HG03432 (cell line): ENCODE measurements at regions not wholly inside any gene's neighbourhood (a gene's known extent, or its start where the extent isn't known, plus 50 kb on each side); places are given as distances from the start of the nearest gene placed in this dataset.
"Not testable (repeated sequence)": the region's sequence is repeated elsewhere in the genome, so short reads cannot be mapped to it uniquely, and the experiment has no call there.

Source experiments
- ATAC-seq: cut with Tn5 transposase; IDR thresholded peaks from one replicate; pipeline ENCODE4 v1.9.1; 2021; ENCODE audit warnings: mild to moderate bottlenecking, moderate library complexity; ENCODE audit not compliant: unreplicated experiment

DNA sequence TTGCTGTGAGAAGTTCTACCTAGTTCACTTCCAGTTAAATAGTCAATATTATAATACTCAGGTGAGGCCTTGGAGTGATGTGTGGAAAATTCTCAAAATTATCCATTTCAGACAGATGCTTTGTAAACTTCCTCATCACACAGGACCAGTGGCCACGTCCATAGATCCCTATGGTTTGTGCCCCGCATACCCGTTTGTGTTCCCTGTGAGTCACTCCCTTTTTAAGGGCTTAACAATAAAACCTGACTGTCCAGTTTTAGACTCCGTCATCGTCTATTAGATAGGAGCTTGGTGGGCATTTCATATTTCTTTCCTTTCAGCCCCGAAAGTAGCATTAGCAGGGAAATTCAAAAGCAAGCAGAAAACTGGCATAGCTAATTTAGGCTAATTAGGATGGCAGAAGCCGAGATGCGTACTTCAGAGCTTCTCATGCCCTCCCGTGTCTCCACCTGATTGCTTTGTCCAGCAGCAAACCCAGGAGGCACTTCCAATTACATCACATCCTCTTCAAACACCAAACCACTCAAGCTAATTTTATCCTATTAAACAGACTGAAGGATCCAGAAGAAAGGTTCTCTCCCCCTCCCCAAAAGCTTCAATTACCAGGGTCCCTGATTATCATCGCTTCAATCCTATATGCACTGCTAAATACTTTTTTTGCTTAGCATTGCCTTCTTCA is 186.6 kb upstream of the OTX2 start:
- ATAC-seq, result no peak

DNA sequence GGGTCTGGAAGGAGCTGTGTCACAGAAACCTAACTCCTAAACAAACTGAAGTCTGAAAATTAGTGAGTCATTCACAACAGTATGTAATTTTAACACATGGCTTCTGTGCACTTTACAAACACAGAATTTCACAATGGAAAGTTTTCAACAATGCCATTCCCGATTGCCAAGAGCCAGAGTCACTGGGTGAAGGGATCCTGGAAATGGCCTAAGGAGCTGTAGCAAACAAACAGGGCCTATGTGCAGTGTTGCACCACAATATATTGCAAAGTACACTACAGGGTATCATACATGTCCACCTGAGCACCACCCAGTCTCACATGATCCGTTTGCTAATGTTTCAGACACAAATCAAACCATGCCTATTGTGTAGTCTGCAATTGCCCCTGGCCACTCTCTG is 184.7 kb upstream of the OTX2 start:
- no peak for ATAC-seq

DNA sequence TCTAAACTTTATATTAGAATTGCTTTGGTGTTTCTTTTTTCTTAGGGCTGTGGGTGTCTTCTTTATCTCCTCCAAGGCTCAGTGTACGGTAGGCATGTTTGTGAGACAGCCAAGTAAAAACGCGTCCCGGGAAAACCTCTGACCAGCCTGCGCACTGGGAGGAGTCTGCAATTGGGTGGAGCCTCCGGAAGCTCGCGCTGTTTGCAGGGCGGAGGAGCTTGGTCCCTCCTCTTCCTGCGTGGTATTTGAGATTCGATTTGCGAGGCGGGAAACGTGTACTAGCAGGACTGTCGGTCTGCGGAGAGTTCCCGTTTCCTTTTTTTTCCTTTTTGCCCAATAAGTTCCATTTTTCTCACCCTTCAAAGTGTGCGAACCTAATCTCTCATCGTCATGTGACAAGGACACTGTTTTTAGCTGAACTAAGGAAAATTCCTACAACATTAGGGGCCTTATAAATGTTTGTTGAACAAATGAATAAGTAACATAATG is 182.1 kb upstream of the OTX2 start:
- no peak for ATAC-seq

DNA sequence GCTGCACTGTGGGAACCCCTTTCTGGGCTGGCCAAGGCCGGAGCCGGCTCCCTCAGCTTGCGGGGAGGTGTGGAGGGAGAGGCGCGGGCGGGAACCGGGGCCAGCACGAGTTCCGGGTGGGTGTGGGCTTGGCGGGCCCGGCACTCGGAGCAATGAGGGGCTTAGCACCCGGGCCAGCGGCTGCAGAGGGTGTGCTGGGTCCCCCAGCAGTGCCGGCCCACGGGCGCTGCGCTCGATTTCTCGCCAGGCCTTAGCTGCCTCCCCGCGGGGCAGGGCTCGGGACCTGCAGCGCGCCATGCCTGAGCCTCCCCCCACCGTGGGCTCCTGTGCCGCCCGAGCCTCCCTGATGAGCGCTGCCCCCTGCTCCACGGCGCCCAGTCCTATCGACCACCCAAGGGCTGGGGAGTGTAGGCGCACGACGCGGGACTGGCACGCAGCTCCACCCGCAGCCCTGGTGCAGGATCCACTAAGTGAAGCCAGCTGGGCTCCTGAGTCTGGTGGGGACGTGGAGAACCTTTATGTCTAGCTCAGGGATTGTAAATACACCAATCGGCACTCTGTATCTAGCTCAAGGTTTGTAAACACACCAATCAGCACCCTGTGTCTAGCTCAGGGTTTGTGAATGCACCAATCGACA is 180.8 kb upstream of the OTX2 start:
- not testable (repeated sequence) for ATAC-seq

DNA sequence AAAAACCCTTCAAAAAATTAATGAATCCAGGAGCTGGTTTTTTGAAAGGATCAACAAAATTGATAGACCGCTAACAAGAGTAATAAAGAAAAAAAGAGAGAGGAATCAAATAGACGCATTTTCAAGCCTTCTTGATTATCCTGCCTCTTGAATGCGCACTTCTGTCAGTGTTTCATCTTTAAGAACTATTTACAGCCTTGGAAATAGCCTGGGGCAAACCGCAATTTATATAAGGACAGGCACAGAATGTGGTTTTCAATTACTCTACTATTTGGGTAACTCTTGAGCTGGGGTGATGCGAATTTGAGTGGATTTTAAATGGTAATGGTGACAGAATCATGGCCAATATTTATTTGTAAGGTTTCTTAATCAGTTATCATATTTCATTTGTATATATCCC is 179.1 kb upstream of the OTX2 start:
- ATAC-seq, result no peak

DNA sequence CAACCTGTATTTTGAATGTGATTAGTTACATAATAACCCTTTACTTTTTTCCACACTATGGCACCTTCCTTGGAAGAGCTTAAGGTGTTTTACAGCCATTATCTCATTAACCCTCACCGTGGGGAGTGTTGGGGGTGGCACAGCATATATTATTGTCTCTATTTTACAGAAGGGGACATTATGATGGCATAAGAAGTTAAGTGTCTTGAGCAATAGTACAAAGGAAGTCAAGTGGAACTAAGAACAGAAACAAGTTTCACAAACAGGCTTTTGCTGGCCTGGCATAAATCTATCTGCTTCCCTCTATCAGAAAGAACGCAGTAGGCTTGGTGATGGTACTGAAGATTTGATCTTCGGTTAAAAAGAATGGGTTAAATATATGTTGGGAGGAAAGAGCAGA is 169.7 kb upstream of the OTX2 start:
- ATAC-seq, result no peak

DNA sequence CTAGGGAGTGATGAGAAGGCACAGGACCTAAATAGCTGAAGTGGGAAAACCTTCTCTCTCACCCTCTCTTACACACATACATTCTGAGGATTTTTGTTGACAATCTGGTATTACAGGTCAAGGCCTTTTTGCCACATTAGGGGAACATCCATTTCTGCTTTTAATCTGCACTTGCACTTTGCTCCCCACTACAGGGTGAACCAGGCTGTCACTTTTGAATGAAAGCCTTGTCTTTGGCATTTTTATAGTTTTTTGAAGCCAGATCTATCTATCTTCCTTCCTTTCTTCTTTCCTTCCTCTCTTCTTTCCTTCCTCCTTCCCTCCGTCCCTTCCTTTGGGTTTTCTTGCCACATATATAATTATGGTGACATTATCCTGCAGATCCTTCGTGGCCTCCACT is 165.9 kb upstream of the OTX2 start:
- no peak for ATAC-seq

DNA sequence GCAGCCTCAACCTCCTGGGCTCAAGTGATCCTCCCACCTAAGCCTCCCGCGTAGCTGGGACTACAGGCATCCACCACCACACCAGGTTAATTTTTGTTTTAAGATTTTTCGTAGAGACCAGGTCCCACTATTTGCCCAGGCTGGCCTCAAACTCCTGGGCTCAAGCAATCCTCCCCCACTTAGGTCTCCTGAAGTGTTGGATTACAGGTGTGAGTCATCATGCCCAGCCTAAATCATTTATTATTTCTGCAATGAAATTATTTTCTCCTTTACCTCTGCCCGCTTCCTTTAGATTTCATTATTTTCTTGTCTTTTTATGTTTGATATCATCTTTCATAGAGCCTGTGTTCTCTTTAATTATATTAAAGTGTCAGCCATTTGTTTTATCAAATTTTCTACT is 165.2 kb upstream of the OTX2 start:
- no peak for ATAC-seq

DNA sequence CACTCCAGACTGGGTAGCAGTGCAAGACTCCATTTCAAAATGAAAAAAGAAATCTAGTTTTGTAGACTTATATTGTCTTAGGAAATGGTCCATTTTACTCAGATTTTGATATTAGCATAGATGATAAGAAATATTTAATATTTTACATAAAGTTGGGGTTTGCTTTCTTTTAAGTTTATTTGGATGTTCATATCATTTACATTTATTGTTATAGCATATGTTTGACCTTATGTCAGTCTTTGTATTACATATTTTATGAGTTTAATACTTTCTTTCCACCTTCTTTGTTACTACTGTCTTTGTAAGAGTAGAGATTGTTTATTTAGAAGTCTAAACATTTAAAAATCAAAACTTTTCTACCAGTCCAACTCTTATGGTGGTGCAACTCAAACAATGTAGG is 162.7 kb upstream of the OTX2 start:
- no peak for ATAC-seq

DNA sequence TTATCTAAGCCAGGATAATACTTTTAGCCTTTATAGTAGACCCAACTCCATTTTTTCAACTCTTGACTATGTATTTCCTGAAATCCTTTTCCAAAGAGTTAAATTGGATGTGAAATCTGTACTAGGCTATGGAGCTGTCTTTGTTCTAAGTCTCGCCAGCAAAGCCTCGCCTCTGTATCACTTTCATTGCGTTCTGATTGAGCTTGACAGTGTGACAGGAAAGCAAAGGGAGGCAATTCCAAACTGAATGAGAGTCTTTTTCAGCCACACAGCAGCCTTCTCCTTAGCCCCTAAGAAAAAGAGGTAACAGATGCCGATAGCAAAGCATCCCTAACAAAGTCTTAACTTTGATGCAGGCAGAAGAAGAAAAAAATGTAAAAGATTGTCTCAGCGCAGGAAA is 154.6 kb upstream of the OTX2 start:
- no peak for ATAC-seq

DNA sequence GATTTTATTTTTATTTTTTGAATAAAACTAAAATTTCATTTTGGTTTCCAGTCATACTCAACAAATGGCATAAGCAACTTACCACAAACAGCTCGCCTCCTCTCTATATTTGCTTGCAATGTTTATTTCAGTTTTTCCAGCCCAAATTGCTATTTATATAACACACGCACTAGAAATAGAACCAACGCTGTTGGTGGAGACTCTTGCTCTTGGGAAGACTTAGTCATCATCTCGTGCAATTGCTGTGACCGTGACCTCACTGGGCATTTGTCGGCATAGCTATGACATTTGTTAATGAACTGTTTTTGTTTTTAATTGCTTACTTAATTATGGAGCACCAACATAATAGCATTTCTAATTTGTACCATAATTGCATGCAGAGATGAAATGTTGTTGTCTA is 153.1 kb upstream of the OTX2 start:
- ATAC-seq, result no peak

DNA sequence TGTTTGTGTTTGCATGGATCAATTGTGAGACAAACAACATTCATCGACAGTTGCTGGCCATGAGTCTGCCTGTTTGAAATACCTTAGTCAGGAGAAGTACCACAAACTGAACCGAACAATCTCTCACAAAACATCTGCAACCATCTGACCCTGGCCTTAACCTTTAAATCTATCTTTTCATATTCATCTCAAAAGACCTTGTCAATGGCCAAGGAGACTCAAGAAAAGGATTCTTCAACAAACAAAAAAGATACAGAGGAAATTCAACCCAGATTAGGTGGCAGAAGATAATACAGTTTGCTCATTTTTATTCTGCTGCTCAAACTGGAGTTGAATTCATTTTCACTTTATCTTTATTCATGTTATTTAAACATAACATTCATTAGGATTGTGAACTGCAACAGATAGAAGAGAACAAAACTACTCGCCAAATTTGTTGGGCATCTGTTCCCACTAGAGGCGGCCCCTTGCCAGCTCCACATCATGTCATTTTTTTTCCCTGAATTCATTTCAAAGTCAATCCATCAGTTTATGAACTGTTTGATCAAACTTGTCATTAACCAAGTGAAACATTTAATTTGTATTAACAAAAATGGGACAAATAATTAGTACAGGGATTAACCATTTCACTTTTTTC is 152.3 kb upstream of the OTX2 start:
- ATAC-seq, result no peak

DNA sequence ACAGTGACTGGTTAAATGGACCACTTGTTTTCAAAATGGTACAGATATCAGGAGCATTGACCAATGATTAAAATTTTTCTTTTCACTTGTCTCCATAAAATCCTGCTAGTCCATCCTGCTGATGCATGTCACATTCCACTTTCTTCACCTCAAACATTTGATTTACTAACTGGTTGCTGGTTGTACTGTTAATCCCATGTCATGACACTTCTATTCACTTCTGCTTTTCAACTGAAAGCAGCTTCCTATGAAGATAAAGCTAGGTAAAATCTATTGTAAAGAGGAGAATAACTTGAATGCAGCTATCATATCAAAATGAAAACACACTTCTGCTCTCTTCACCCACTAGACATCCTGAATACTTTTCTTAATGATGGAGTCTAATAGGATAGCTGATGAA is 149.6 kb upstream of the OTX2 start:
- ATAC-seq, result no peak

DNA sequence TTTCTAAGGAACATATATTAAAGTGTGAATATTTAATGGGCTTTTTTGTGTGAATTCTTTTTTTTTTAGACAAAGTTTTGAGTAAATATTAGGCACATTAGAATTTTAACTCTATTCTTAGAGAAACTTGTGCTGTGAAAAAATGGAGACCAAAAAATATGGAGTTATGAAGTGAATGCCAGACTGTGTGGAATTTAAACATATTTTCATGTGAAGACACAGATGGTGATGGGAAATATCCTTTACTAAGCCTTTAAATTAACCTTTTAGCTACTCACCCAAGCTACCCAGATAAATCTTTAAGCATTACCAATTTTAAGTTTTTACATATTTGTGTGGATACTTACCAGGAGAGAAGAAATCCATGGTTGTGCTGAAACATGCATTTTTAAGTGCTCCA is 148.8 kb upstream of the OTX2 start:
- ATAC-seq, result no peak

DNA sequence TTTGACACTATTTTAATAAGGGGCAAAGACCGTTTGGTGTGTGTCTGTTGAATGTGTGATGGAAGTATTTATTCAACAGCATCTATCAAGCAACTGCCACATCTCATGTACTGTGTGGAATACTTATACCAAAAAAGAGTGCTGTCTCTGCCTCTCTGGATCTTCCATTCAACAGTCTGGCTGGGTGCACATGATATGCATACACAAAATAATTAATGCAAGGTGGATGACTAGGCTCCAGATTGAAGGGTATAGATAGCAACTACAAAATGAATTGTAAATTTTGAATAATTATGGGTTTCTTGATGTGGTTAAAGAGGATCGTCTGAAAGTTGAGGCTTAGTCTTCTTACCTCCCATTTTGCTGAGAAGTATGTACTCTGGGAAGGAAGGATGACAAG is 145.9 kb upstream of the OTX2 start:
- ATAC-seq, result no peak

DNA sequence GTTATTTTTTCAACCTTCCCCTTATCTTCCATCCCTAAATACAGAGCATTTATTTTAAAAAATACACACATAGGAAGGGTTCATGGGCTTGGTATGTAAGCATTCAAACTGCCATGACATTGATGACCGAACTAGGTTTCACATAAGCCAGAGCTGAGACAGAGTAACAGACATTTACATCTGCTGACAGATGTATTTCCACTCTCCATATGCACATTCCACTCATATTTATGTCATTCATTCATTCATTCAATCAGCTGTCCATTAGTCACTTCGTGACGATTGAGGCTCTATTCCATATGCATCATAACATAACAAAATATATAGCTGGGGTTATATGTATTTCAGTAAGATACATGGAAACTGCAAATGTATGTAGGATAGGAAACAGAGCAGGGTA is 145.5 kb upstream of the OTX2 start:
- no peak for ATAC-seq

DNA sequence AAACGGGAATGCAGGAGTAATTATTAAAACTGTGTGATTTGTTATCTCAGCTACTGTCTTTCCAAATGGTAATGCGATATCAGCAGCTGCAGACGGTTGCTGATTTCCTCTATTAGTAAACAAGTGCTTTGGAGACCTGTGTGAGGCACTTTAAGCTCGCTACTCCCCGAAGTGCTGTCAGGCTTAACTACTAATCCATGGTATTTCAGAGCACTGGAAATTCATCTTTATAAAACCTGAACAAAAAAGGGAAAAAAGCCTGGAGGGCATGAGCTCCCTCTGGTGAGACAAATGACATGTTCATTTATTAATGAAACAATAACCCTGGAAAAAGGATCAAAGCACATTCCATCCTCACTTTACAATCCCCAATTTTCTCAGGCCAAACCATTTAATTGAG is 143.6 kb upstream of the OTX2 start:
- ATAC-seq, result no peak

DNA sequence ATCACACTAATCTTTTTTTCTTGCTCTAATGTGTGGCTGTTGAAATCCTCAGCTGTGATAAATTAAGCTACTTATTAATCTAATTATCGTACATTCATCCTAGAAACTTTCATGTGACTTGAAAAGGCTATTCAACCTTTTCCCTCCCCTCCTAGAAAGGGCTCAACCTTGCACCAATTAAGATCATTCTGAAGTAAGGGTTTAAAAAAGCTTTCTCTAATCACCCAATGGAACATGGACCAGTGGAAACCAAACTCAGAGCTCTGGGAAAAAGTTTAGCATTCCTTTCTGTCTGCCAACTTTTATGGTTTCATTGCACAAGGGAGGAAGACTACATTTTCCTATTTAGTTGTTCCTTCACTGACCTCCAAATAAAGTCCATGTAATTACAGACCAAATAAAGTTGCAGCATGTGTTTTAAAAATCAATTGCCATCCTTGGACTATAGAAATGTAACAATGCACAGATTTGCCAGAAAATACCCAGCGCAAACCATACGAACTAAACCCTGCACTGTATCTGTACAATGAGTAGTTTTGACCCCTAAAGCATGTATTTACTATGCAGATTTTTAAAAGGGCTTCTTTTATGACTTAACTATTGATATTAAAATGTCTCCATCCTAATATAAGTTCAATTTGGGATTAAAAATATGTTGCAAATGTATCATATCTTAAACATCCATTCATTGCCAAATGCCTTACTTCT is 142.6 kb upstream of the OTX2 start:
- no peak for ATAC-seq

DNA sequence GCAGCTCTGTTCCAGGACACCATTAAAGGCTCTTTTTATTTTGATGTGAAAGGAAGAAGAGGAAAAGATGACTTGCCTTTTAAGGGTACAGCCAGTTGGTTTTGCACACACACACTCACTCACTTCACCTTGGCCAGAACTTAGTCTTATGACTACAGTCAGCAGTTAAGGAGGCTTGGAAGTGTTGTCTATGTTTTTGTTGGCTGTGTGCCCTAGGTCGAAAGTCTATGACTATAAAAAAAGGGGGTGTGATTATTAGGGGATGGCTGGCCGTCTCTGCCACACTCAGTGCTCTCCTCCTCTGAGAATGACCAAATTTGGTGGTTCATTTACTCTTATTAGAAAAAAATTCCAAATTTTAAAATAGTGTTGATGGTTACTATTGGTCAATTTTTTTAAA is 139.5 kb upstream of the OTX2 start:
- ATAC-seq, result no peak

DNA sequence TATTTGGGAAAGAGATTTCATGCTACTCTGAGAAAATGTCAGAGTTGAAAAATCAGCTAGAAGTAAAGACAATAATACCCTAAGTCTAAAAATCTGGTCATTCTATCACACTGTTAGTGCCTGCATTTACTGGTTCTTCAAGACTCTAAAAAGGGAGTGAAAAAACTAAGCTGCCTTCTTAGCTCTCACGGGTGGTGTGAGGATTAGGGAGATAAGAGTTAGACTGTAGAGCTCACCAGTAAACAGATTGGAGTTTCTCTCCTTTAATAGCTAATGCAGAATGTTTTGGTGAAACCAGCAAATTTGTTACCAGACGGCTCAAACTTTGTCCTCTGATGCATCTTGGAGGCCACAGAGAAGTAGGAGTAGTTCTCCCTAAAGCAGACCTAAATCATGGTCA is 135.0 kb upstream of the OTX2 start:
- ATAC-seq, result no peak

DNA sequence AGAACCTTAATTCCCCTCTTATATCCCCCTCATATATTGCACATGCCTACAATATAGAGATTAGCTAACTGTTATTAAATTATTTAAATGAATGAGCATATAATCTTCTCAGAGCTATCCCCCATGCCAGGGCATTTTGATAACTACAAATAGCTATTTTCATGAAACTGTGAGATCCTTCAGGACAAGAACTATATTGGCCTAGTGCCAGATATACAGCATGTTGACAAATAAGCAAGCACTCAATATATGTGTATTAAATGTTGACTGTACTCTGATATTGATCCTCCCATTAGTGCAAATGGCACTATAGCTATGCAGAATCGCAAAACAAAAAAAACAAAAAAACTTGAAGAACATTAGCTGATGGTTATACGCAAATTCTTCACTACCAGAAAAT is 134.1 kb upstream of the OTX2 start:
- no peak for ATAC-seq

DNA sequence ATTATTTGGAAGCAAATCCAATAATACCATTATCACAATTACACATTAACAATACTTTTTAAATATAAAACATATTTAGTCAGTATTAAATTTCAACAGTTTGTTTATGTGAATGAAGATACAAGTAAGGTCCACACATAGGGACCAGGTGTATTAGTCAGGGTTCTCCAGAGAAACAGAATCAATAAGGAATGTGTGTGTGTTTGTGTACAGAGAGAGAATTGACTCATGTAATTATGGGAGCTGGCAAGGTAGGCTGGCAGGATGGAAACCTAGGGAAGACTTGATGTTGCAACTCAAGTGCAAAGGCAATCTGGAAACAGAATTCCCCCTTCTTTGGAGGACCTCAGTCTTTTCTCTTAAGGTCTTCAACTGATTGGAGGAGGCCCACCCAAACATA is 123.2 kb upstream of the OTX2 start:
- ATAC-seq, result no peak
